Left lung (tissue), 4 donors: ENCODE measurements at regions not wholly inside any gene's neighbourhood (a gene's known extent, or its start where the extent isn't known, plus 50 kb on each side); places are given as distances from the start of the nearest gene placed in this dataset.

Source experiments
- ATAC-seq: fragments of 200-7000 bp; cut with Tn5 transposase; one replicate; pipeline ENCODE4 v1.9.1; 2020; ENCODE audit warnings: moderate library complexity
- DNase-seq, 4 donors: peaks; one replicate each; pipeline ENCODE4 v3.0.0-alpha.2; 2013 to 2020
- H3K27ac ChIP-seq, 2 donors: fragments of 200-600 bp; sonication (generic) in 1 of 2; one replicate each; pipeline versions ENCODE4 v1.5.0 to v1.8.0; 2020 to 2021
- H3K27me3 ChIP-seq, 2 donors: fragments of 200-600 bp; sonication (generic) in 1 of 2; one replicate each; pipeline versions ENCODE4 v1.5.0 to v1.8.0; 2020 to 2021
- H3K36me3 ChIP-seq, 2 donors: fragments of 200-600 bp; sonication (generic) in 1 of 2; one replicate each; pipeline versions ENCODE4 v1.5.0 to v1.8.0; 2020 to 2021
- H3K4me1 ChIP-seq, 2 donors: fragments of 200-600 bp; one replicate each; pipeline ENCODE4 v1.8.0; 2021
- H3K4me3 ChIP-seq, 2 donors: fragments of 200-600 bp; sonication (generic) in 1 of 2; one replicate each; pipeline versions ENCODE4 v1.5.0 to v1.8.0; 2020 to 2021; ENCODE audit warnings: mild to moderate bottlenecking in 1 of 2
- H3K9me3 ChIP-seq, 2 donors: fragments of 200-600 bp; sonication (generic) in 1 of 2; one replicate each; pipeline versions ENCODE4 v1.5.0 to v1.8.0; 2020 to 2021
- intact Hi-C, 2 donors: fragments of 100-400 bp; cut with DNase I; formaldehyde crosslinking; loops; one replicate each; pipeline versions ENCODE4 v1.11.2 to v1.14.2; 2022
- TF ChIP-seq, protein P1 (sequence below), 2 donors: fragments of 200-600 bp; sonication (generic) in 1 of 2; IDR thresholded peaks; one replicate each; pipeline versions ENCODE4 v1.5.0 to v1.8.0; 2021; ENCODE audit warnings: antibody characterized with exemption in 2 of 2
- donor health status: DM: no; HTN: yes; CAD: no.
- donor health status: DM: no; HTN: no; CAD: no.

DNA sequence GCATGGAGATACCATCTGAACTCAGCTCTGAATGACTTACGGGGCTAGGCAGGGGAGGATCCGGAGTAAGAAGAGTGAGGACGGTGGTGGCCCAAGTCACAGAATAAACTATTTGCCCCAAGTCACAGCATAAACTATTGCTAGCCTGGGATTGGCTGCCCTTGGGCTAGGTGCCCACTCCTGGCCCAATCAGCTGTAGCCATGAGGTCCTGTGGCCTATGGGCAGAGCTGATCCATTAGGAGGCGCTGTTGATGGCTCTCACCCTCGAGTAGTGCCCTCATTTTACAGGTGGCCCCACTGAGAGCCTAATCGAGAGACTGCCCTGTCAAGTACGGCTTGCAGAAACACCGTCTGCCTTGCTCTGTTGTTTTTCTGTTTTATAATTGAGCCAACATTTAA, 62.3 kb upstream of the ZNF423 start:
- Histone ChIP-seq H3K4me3 (no peak overlapping the region), H3K27ac (no peak overlapping the region), H3K9me3 (no peaks in the 10 kb centered on the region), H3K27me3 (no peaks in the 10 kb centered on the region), H3K36me3 (no peaks in the 10 kb centered on the region), H3K4me1 (no peaks in the 10 kb centered on the region)
- intact Hi-C loops = no loop called here
- DNase-seq = no peak
- ATAC-seq = no peak
- TF ChIP-seq, protein P1, sequence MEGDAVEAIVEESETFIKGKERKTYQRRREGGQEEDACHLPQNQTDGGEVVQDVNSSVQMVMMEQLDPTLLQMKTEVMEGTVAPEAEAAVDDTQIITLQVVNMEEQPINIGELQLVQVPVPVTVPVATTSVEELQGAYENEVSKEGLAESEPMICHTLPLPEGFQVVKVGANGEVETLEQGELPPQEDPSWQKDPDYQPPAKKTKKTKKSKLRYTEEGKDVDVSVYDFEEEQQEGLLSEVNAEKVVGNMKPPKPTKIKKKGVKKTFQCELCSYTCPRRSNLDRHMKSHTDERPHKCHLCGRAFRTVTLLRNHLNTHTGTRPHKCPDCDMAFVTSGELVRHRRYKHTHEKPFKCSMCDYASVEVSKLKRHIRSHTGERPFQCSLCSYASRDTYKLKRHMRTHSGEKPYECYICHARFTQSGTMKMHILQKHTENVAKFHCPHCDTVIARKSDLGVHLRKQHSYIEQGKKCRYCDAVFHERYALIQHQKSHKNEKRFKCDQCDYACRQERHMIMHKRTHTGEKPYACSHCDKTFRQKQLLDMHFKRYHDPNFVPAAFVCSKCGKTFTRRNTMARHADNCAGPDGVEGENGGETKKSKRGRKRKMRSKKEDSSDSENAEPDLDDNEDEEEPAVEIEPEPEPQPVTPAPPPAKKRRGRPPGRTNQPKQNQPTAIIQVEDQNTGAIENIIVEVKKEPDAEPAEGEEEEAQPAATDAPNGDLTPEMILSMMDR (IDR thresholded peaks at IDR 0.05) = no peak

DNA sequence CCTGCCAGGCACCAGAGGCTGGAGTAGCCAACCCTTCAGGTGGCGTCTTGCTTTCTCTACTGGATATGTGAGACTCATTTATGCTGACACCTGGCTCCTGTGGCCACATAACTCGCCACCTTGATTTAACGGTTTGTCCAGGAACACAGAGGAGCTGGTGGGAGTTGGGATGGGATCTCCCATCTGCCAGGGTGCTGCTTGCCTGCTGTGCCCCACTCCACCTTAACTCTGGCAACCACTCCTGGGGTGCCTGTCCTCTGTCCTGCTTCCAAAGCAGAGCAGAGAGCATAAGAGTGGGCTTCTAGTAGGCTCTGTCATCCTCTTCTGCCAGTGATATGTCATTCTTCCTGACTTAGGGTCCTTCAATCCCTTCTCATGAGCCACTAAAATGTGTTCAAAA, 63.4 kb upstream of the ZNF423 start:
- intact Hi-C loops = no loop called here
- ATAC-seq = no peak
- no peaks in the 10 kb centered on the region for H3K27me3 ChIP-seq
- no peaks in the 10 kb centered on the region for H3K4me1 ChIP-seq
- no peaks in the 10 kb centered on the region for H3K9me3 ChIP-seq
- TF ChIP-seq, protein P1 (IDR thresholded peaks at IDR 0.05) = no peak
- DNase-seq = no peak
- H3K27ac ChIP-seq = no peak overlapping the region
- H3K36me3 ChIP-seq = no peaks in the 10 kb centered on the region
- no peak overlapping the region for H3K4me3 ChIP-seq

DNA sequence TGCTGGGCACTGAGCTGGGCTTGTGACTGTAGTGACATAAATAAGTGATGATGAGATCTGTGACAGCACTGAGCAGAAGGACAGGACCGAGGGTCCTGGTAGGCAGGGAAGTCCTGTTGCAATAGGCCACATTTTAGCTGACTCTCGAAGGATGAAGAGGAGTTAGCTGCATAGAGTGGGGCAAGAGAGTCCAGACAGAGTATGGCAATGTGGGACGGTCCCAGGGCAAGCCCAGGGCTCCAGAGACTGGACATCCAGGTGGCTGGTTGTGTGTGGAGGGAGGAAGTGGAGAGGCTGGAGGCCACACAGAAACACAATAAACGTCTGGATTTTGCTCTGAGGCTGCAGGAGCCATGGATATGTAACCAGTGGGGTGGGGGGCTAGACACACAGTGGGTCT, 64.5 kb upstream of the ZNF423 start:
- no peak overlapping the region for H3K27ac ChIP-seq
- H3K4me3 ChIP-seq = no peak overlapping the region
- DNase-seq (no peak), ATAC-seq (no peak)
- H3K36me3 ChIP-seq = no peaks in the 10 kb centered on the region
- no peaks in the 10 kb centered on the region for H3K4me1 ChIP-seq
- no peaks in the 10 kb centered on the region for H3K27me3 ChIP-seq
- TF ChIP-seq, protein P1 (IDR thresholded peaks at IDR 0.05) = no peak
- intact Hi-C loops = loop anchor here in 1 of 2 donors (5.0 to 10.0 kb wide), 2 partner anchors 426 to 513 kb away; no protein-coding TSS in a partner anchor
- H3K9me3 ChIP-seq = no peaks in the 10 kb centered on the region

DNA sequence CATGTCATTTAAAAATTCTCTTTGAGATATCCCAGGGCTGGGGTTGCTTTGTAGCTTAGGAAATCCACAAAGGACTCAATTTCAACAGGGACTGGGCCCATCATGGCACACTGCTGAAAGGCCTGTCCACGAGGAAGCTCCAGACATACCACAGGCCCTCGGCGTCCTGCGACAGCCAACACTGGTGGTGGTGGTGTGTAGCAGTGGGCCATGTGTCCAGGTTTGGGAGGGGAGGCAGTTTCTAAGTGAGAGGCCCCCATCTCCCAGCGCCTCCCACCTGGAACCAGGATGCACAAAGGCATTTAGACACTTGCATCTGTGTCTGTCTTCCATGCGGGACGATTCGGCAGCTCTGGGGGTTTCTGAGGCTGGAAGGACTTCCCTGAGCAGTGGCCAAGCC, 65.2 kb upstream of the ZNF423 start:
- Histone ChIP-seq H3K4me1 (no peaks in the 10 kb centered on the region), H3K4me3 (no peak overlapping the region), H3K9me3 (no peaks in the 10 kb centered on the region), H3K36me3 (no peaks in the 10 kb centered on the region), H3K27ac (no peak overlapping the region), H3K27me3 (no peaks in the 10 kb centered on the region)
- TF ChIP-seq, protein P1 (IDR thresholded peaks at IDR 0.05) = no peak
- DNase-seq = no peak
- intact Hi-C loops = loop anchor here in 1 of 2 donors (5.0 to 10.0 kb wide), 2 partner anchors 426 to 514 kb away; no protein-coding TSS in a partner anchor
- ATAC-seq = no peak

DNA sequence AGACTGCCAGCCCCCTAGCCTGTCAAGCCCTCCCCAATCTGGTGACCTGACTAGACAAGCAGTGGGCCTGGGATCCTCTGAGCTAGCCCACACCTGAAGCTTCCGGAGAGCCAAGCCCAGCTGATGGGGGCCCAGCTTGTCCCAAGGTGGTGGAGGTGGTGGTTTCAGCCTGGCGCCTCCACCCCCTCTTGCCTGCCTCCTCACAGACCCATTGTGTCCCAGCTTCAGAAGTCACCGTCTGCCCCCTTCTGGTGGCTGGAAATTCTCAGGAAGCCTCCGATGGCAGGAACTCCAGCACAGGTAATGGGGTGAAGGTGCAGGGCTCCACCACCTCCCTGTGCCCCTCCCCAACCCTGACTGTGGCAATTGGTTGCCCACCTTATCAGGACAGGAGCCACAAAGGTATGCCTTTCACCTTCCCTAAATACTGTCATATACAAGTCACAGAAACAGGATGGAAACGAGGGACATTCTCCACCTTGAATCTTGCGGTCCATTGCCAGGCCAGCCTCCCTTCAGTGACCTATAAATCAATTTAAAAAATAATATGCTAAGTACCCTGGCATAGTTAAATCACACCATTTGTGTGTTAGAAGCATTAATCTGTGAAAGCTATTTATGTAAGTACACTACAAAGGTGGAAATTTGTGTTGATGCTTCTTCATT, 66.0 kb upstream of the ZNF423 start:
- peak; percentile 90 for ATAC-seq
- intact Hi-C loops = loop anchor here in 1 of 2 donors (5.0 to 10.0 kb wide), 2 partner anchors 427 to 515 kb away; no protein-coding TSS in a partner anchor

More for the DNA sequence above, 66.0 kb upstream of the ZNF423 start:
- no peaks in the 10 kb centered on the region for H3K4me1 ChIP-seq
- no peaks in the 10 kb centered on the region for H3K36me3 ChIP-seq
- TF ChIP-seq, protein P1 (IDR thresholded peaks at IDR 0.05) = peak; percentile 39 to 51
- no peaks in the 10 kb centered on the region for H3K9me3 ChIP-seq
- peak in 3 of 4 donors; percentile 50 to 79 (median 63) for DNase-seq
- H3K27ac ChIP-seq = no peak overlapping the region
- no peaks in the 10 kb centered on the region for H3K27me3 ChIP-seq
- no peak overlapping the region for H3K4me3 ChIP-seq
